ENCODE measurements at regions not wholly inside any gene's neighbourhood (a gene's known extent, or its start where the extent isn't known, plus 50 kb on each side); places are given as distances from the start of the nearest gene placed in this dataset.

DNA sequence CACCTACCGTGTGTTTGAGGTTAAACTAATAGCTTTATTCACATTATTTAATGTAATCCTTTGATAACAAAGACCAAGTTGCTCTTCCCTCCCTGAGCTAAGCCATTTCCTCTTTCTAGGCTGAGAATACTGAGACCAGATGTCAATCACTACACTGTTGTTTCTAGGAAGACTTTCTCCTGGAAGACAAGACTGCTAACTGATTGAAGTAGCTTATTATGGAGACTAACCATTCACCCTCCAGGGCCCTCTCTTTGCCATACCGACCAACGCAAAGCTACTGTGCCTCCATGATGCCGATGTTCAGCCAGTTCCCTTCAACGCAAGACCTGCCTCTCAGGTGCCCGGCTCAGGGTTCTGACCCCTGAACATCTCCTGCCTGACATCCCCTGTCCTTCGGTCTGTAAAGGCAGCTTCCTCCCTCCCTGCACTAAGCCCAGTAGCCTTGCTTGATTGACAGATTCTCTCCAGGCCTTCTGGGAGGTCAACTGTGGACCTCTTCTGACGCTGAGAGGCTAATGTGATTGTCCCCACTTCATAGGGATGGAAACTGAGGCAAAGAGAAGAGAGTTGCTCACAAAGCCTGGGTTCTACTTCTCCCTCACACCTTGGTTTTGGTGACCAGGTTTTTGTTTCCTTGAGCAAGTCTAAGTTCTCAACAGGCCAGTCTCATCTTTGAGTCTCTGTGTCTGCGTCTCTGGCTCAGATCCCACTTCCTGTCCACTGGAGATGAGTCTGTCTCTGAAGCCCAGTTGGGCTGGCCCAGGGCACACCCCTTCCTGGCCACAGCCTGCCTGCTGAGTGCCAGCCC, 259.7 kb upstream of the IRX2 start:
- SMC1A ChIA-PET (ENCODE audit: uncharacterized antibody, unreplicated experiment): no interaction called here
- DNase-seq (ENCODE audit: low read depth, low spot score) (no peak), ATAC-seq (no peak), FAIRE-seq (no peak)
- in situ Hi-C loops (cut with MboI) (no loop called here), intact Hi-C loops (cut with micrococcal nuclease; ENCODE audit: unreplicated experiment) (no loop called here)
- Histone ChIP-seq H3K9me3 (replicated peaks; ENCODE audit: control insufficient read depth, insufficient read depth, low read length) (no peaks in the 10 kb centered on the region; the same call in 2 of the 3 replicates), H3K4me1 (ENCODE audit: control insufficient read depth, insufficient read depth, low read length) (no peaks in the 10 kb centered on the region), H3K4me3 (no peak overlapping the region), H3K27me3 (replicated peaks in 1 of 2; ENCODE audit: control insufficient read depth in 2 of 2, insufficient read depth in 2 of 2, low read length in 1 of 2) (no peaks in the 10 kb centered on the region), H3K9ac (ENCODE audit: control insufficient read depth, insufficient read depth, low read length) (no peak overlapping the region), H3K4me2 (ENCODE audit: control insufficient read depth, insufficient read depth) (no peak overlapping the region), H3K79me2 (ENCODE audit: control insufficient read depth, insufficient read depth, low read length) (no peaks in the 10 kb centered on the region), H4K20me1 (ENCODE audit: control insufficient read depth, insufficient read depth) (no peaks in the 10 kb centered on the region), H3K27ac (ENCODE audit: control insufficient read depth, insufficient read depth) (no peak overlapping the region), H3K36me3 (ENCODE audit: control insufficient read depth in 2 of 2, insufficient read depth in 2 of 2, low read length in 1 of 2) (no peaks in the 10 kb centered on the region), H2AFZ (ENCODE audit: control insufficient read depth, low read depth, low read length) (no peak overlapping the region)
- TF ChIP-seq NR2C2 (IDR thresholded peaks at IDR 0.05; ENCODE audit: borderline replicate concordance, control insufficient read depth, insufficient read length, low read depth) (no peak), ZNF217 (IDR thresholded peaks at IDR 0.05) (no peak), PML (IDR thresholded peaks at IDR 0.05; ENCODE audit: low read length) (no peak), TAF1 (IDR thresholded peaks at IDR 0.05; ENCODE audit: borderline replicate concordance, low read depth, low read length) (no peak), IRF4 (IDR thresholded peaks at IDR 0.05; ENCODE audit: low read depth, low read length) (no peak), SMAD1 (IDR thresholded peaks at IDR 0.05; ENCODE audit: low read depth, partially characterized antibody) (no peak), SIX5 (IDR thresholded peaks at IDR 0.05; ENCODE audit: low read depth, low read length, severe bottlenecking) (no peak)
- TF ChIP-seq, protein P1, sequence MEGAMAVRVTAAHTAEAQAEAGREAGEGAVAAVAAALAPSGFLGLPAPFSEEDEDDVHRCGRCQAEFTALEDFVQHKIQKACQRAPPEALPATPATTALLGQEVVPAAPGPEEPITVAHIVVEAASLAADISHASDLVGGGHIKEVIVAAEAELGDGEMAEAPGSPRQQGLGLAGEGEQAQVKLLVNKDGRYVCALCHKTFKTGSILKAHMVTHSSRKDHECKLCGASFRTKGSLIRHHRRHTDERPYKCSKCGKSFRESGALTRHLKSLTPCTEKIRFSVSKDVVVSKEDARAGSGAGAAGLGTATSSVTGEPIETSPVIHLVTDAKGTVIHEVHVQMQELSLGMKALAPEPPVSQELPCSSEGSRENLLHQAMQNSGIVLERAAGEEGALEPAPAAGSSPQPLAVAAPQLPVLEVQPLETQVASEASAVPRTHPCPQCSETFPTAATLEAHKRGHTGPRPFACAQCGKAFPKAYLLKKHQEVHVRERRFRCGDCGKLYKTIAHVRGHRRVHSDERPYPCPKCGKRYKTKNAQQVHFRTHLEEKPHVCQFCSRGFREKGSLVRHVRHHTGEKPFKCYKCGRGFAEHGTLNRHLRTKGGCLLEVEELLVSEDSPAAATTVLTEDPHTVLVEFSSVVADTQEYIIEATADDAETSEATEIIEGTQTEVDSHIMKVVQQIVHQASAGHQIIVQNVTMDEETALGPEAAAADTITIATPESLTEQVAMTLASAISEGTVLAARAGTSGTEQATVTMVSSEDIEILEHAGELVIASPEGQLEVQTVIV (IDR thresholded peaks at IDR 0.05; ENCODE audit: borderline replicate concordance, partially characterized antibody): no peak
- TF ChIP-seq, protein P2, sequence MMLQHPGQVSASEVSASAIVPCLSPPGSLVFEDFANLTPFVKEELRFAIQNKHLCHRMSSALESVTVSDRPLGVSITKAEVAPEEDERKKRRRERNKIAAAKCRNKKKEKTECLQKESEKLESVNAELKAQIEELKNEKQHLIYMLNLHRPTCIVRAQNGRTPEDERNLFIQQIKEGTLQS (IDR thresholded peaks at IDR 0.05; ENCODE audit: borderline replicate concordance, extremely low read depth, low read depth, low read length): no peak
- POLR2A ChIA-PET: no interaction called here
- WGBS (ENCODE audit: insufficient coverage, insufficient replicate concordance, low lambda C conversion rate, missing lambda C conversion rate): 37% methylated on average over 9 of the region's 9 CpGs
- no TSS peak for BruUV-seq (replicated peaks)
- RAD21 ChIA-PET (ENCODE audit: unreplicated experiment): no interaction called here
- CTCF ChIA-PET: no interaction called here
